Stomach (tissue), 4 donors: ENCODE measurements at regions not wholly inside any gene's neighbourhood (a gene's known extent, or its start where the extent isn't known, plus 50 kb on each side); places are given as distances from the start of the nearest gene placed in this dataset.

Source experiments
- CTCF ChIP-seq, 7 experiments: fragments of 450-650 bp in 4 of 7; fragments of 200-600 bp in 3 of 7; sonication (generic) in 3 of 7; IDR thresholded peaks; one replicate each; pipeline ENCODE4 v1.5.1; 2016 to 2019; ENCODE audit warnings: antibody characterized with exemption in 7 of 7, control low read depth in 2 of 7, mild to moderate bottlenecking in 1 of 7
- POLR2A ChIP-seq, 4 donors: fragments of 450-650 bp; IDR thresholded peaks; one replicate each; pipeline ENCODE4 v1.6.1; 2016; ENCODE audit warnings: antibody characterized with exemption in 4 of 4, control low read depth in 2 of 4, mild to moderate bottlenecking in 1 of 4, moderate library complexity in 1 of 4

GRCh38 chr5:40037713-40038112 is 612.9 kb upstream of the DAB2 start:
- TF ChIP-seq POLR2A (IDR thresholded peaks at IDR 0.05) (no peak), CTCF (IDR thresholded peaks at IDR 0.05) (no peak)
